ENCODE measurements at regions not wholly inside any gene's neighbourhood (a gene's known extent, or its start where the extent isn't known, plus 50 kb on each side); places are given as distances from the start of the nearest gene placed in this dataset.

- TF ChIP-seq CTCF (IDR thresholded peaks at IDR 0.05) (no peak), EP300 (IDR thresholded peaks at IDR 0.05) (no peak)
Measured at GRCh38 chr6:33898771-33899170, 95.0 kb upstream of the MLN start.

Measured in tibial nerve (tissue), 4 donors.